Activated naive CD4-positive, alpha-beta T cell treated with anti-CD3 and anti-CD28 coated beads, Interleukin-2, amount 10 ng/mL, durations not matched to agents 7 days and 5 days (primary cell): ENCODE measurements at regions not wholly inside any gene's neighbourhood (a gene's known extent, or its start where the extent isn't known, plus 50 kb on each side); places are given as distances from the start of the nearest gene placed in this dataset.
"Not testable (repeated sequence)": the region's sequence is repeated elsewhere in the genome, so short reads cannot be mapped to it uniquely, and the experiment has no call there.

Experiments used
- CTCF ChIA-PET: fragments of 350-600 bp; sonication (Branson Sonifier 250); formaldehyde crosslinking; loops from one replicate; lab custom pipeline; 2021; ENCODE audit warnings: antibody characterized with exemption; lab: Charles Lee
- DNase-seq: peaks from one replicate; pipeline ENCODE4 v3.0.0-alpha.2; 2020
- H3K27ac Mint-ChIP-seq: one replicate; pipeline ENCODE4 v1.8.0; 2021; ENCODE audit warnings: mild to moderate bottlenecking, moderate library complexity, mixed read lengths
- H3K27me3 Mint-ChIP-seq: one replicate; pipeline ENCODE4 v1.8.0; 2021; ENCODE audit warnings: mild to moderate bottlenecking, mixed read lengths
- H3K36me3 Mint-ChIP-seq: one replicate; pipeline ENCODE4 v1.8.0; 2021; ENCODE audit warnings: mixed read lengths
- H3K4me1 Mint-ChIP-seq: one replicate; pipeline ENCODE4 v1.8.0; 2021; ENCODE audit warnings: mixed read lengths
- H3K4me3 Mint-ChIP-seq: one replicate; pipeline ENCODE4 v1.8.0; 2021; ENCODE audit warnings: mild to moderate bottlenecking, moderate library complexity, mixed read lengths
- H3K9me3 Mint-ChIP-seq: one replicate; pipeline ENCODE4 v1.8.0; 2021; ENCODE audit warnings: mixed read lengths

DNA sequence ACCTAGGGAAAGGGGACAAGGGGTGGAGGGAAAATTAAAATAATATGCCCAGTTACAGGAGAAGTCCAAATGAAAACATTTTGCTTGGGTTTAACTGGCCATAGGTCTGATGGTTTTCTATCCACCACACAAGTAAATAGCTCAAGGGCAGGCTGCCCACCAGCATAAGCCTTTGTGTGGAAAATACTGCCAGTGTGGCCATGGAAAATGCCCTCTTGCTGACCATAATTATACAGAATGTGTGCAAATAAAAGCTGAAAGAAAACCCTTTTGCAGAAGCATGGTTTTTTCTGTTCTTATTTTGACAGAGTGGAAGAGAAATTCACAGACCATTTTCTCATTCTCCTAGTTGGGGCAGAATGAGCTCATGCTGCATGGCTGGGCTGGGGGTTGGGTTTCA, 111.3 kb upstream of the SIX2 start:
- Mint-ChIP-seq H3K27ac (no peak overlapping the region), H3K9me3 (no peaks in the 10 kb centered on the region), H3K4me3 (no peak overlapping the region), H3K4me1 (no peaks in the 10 kb centered on the region), H3K36me3 (no peaks in the 10 kb centered on the region), H3K27me3 (no peaks in the 10 kb centered on the region)
- CTCF ChIA-PET, result no interaction called here
- no peak for DNase-seq

DNA sequence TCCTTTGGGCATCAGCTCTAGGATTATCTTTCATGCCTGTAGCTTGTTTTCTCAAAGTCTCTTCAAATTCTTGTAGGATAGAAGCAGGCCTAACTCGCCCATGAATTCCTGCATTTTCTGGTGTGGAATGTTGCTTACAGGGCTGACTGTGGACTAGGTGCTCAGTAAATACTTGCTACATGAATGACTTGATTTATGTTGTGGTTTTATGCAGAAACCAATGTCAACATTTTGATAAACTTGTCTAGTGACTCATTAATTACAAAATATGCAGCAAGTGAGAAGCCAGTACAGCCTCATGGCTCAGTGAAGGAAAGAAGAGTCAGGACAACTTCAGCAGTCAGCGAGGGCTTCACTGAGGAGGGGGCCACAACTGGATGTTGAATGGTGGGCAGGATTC, 110.6 kb upstream of the SIX2 start:
- no peaks in the 10 kb centered on the region for H3K27me3 Mint-ChIP-seq
- no peaks in the 10 kb centered on the region for H3K4me1 Mint-ChIP-seq

DNA sequence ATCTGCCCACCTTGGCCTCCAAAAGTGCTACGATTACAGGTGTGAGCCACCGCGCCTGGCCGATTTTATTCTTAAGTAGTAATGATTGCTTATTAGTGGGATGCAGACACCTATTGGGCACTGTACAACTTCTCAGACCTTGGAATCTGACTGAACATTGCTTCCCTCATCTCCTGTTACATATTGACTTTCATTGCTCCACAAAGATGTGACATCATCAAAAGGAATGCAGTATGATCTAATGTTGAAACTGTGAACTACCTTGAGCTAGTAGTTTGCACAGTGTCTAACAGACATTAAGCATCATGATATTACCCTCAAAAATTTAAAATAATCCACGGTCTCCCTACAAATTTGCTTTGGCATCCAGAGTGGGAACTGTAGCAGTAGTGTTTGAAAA, 109.8 kb upstream of the SIX2 start:
- no peaks in the 10 kb centered on the region for H3K9me3 Mint-ChIP-seq
- H3K27me3 Mint-ChIP-seq, result peaks cover 4% of the 10 kb centered on the region
- CTCF ChIA-PET, result no interaction called here
- H3K4me3 Mint-ChIP-seq, result no peak overlapping the region
- H3K4me1 Mint-ChIP-seq, result no peaks in the 10 kb centered on the region
- no peaks in the 10 kb centered on the region for H3K36me3 Mint-ChIP-seq
- no peak for DNase-seq
- no peak overlapping the region for H3K27ac Mint-ChIP-seq

More for the DNA sequence above, 110.6 kb upstream of the SIX2 start:
- no peaks in the 10 kb centered on the region for H3K36me3 Mint-ChIP-seq
- DNase-seq, result no peak
- no peaks in the 10 kb centered on the region for H3K9me3 Mint-ChIP-seq
- H3K4me3 Mint-ChIP-seq, result no peak overlapping the region
- H3K27ac Mint-ChIP-seq, result no peak overlapping the region
- CTCF ChIA-PET, result no interaction called here

DNA sequence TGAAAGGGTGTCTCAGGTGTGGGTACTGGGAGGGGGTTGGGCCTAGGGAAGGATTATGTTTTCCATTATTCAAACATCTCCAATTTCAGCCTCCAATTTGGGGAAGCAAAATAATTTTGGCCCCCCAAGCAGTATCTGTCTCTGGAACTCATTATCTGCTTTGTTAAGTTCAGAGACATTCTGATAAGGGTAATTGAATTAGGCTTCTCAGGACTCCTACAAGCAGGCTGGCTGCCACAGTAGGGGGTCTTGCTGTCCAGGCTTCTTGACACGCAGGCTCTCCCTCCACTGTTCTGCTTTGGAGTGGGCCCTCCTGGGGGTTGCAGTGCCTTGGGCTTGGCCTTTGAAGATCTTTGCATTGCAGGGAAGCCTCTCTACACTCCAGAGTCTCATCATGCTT, 108.1 kb upstream of the SIX2 start:
- Mint-ChIP-seq H3K4me1 (no peaks in the 10 kb centered on the region), H3K9me3 (no peaks in the 10 kb centered on the region), H3K27me3 (peaks cover 4% of the 10 kb centered on the region), H3K36me3 (no peaks in the 10 kb centered on the region), H3K27ac (no peak overlapping the region), H3K4me3 (no peak overlapping the region)
- CTCF ChIA-PET, result no interaction called here
- DNase-seq, result no peak

DNA sequence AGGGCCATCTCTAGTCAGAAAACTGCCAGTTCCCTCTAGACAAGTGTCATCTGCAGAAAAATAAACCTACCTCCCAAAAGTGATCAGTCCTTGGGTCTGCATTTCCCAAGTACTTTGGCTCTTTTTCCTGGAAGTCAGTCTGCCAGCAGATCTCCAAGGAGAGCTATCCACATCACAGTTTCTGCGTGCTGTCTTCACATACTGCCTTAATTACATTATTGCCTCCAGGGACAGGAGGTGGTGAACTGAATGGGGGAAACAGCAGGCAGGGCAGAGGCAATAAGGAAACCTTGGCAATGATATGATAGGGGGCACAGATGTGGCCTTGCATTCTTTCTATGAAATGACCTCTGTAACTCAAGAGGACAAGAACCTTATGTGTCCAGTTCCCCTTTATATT, 105.9 kb upstream of the SIX2 start:
- Mint-ChIP-seq H3K4me3 (no peak overlapping the region), H3K36me3 (no peaks in the 10 kb centered on the region), H3K4me1 (no peaks in the 10 kb centered on the region), H3K27ac (no peak overlapping the region), H3K27me3 (peaks cover 4% of the 10 kb centered on the region), H3K9me3 (no peaks in the 10 kb centered on the region)
- CTCF ChIA-PET, result no interaction called here
- no peak for DNase-seq

DNA sequence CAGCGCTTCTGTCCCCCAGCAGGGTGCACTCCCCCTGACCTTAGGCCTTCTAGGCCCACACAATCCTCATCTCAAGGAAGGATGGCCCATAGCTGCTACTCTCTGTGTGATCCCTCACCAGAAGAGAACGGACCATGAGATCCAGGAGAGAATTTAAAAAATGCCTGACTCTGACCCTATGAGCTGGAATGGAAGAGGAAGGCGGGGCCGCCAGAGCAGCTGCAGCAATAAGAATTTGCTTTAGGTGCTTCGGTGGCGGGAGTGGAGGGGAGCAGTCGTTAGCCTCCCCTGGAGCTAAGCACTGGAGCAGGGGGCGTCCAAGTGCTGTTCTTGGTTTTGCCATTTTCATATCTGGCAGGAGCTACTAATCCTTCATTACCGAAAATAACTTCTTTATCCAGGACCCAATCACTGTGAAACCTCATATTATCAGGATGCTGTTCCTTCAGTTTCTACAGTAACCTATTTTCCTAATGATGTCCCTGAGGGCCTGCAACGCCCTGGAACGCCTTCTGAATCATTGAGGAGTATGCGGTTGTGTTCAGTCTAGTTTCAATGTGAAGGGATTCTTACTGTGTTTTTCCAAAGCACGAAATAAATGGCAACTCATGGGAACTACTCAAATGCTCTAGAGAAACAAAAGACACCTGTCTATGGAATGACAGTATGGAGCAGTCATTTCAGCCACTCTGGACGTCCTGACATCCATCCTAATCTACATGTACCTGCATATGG, 105.1 kb upstream of the SIX2 start:
- Mint-ChIP-seq H3K36me3 (no peaks in the 10 kb centered on the region), H3K4me3 (no peak overlapping the region), H3K27ac (no peak overlapping the region), H3K4me1 (no peaks in the 10 kb centered on the region), H3K9me3 (no peaks in the 10 kb centered on the region), H3K27me3 (peaks cover 4% of the 10 kb centered on the region)
- CTCF ChIA-PET, result no interaction called here
- DNase-seq, result no peak

DNA sequence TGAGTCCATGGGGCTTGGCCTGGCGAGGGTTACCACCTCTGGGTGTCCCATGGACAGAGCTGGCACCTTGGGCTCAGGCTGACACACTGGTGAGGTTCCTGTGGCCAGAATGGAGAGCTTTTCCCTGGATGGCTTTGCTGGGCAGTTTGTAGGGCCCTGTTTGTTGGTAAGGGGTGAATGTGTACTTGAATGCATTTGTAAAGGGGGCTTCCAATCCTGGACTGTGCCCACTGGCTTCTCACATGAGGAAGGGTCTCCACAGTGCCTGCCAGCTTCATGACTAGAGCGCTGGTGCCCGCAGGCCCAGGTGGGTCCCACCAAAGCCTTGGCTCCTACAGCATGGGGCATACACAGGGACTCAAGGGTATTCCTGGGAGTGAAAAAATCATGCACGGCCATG, 103.5 kb upstream of the SIX2 start:
- Mint-ChIP-seq H3K27ac (no peak overlapping the region), H3K4me3 (no peak overlapping the region), H3K9me3 (no peaks in the 10 kb centered on the region), H3K27me3 (peaks cover 4% of the 10 kb centered on the region), H3K4me1 (no peaks in the 10 kb centered on the region), H3K36me3 (no peaks in the 10 kb centered on the region)
- no peak for DNase-seq
- CTCF ChIA-PET, result no interaction called here

DNA sequence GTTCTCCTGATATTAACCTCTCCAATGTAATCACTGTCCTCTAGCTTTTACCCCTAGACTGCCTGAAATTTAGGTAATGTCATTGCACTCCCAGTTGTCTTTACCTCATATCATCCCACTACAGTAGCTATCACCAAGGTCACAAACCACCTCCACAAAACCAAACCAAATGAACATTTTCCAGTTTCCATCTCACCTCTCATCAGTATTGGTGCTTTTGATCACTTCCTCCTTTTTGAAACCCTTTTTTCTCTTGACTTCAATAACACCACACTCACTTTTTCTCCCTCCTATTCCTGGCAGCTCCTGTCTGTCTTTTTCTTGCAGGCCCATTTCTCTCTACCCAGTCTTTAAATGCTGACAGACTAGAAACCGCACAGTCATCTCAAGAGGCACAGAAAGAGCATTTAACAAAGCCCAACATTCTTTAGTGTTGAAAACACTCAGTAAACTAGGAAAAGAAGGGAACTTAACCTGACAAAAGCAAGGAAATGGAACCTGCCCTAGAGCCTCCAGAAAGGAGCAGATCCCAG, 95.9 kb upstream of the SIX2 start:
- Mint-ChIP-seq H3K9me3 (no peaks in the 10 kb centered on the region), H3K27me3 (peaks cover 3% of the 10 kb centered on the region), H3K4me3 (no peak overlapping the region), H3K4me1 (no peaks in the 10 kb centered on the region), H3K36me3 (no peaks in the 10 kb centered on the region), H3K27ac (no peak overlapping the region)
- no peak for DNase-seq
- CTCF ChIA-PET, result no interaction called here

DNA sequence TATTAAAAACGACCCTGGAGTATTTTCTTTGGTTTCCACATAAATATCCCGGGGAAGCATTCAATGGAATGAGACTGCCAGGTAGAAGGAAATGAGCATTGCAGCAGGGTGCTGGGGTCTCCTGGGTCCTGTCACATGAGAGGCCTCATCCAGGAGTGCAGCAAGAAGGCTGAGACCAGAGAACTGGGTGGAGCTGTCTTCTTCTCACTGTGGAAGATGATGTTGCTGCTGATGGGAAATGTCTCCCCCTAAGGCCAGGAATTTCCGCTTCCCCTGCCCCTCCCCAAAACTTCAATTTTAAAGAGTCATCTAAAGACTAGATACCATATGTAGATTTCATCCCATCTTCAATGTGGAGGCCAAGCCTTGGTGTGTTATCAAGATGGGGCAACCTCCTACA, 95.2 kb upstream of the SIX2 start:
- no peak overlapping the region for H3K4me3 Mint-ChIP-seq

DNA sequence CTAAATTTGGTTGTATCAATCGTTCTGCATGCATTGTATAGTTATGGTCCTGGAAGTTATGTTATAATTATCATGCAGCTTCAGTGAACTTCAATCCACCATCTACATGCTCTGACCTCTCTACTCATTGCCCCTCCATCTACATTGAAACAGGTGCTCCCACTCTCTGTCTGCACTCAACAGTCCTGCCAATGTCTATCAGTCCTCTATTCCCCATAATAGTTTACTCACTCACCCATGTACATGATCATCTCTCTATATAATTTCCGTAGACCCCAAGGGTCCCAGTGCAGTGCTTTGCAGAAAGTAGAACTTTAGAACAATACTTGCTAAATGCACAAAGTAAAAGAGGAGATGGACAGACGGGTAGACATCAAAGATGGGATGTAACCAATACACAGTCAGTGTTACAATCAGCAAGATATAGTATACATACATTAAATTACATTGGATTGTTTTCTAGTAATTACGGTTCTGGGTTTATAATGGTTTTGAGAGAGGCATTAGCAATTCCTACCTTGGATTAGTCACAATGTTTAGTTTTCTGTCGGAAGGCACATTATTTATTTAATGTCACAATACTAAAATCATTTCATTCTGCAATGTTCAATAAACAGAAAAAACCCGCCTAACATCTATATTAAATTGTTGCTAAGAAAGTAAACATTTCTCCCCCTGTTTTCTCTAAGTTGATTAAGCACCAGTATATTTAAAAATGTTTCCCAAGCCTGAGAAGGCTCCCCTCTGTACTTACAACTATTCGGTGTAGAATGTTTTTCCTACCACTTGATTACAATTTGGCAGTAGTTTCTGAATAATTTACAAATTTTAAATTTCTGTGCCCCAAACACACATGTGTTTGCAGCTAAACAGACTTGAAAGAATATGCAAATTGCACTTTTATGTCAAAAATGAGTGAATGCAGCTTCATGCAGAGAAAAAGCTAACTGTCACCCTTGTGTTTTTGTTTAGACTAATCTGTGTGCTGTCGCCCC, 94.4 kb upstream of the SIX2 start:
- Mint-ChIP-seq H3K4me3 (no peak overlapping the region), H3K36me3 (no peaks in the 10 kb centered on the region), H3K4me1 (no peaks in the 10 kb centered on the region), H3K27ac (no peak overlapping the region), H3K9me3 (no peaks in the 10 kb centered on the region), H3K27me3 (peaks cover 3% of the 10 kb centered on the region)
- DNase-seq, result no peak
- CTCF ChIA-PET, result no interaction called here

More for the DNA sequence above, 95.2 kb upstream of the SIX2 start:
- Mint-ChIP-seq H3K4me1 (no peaks in the 10 kb centered on the region), H3K27ac (no peak overlapping the region), H3K36me3 (no peaks in the 10 kb centered on the region), H3K9me3 (no peaks in the 10 kb centered on the region), H3K27me3 (peaks cover 3% of the 10 kb centered on the region)
- CTCF ChIA-PET, result no interaction called here
- DNase-seq, result no peak

DNA sequence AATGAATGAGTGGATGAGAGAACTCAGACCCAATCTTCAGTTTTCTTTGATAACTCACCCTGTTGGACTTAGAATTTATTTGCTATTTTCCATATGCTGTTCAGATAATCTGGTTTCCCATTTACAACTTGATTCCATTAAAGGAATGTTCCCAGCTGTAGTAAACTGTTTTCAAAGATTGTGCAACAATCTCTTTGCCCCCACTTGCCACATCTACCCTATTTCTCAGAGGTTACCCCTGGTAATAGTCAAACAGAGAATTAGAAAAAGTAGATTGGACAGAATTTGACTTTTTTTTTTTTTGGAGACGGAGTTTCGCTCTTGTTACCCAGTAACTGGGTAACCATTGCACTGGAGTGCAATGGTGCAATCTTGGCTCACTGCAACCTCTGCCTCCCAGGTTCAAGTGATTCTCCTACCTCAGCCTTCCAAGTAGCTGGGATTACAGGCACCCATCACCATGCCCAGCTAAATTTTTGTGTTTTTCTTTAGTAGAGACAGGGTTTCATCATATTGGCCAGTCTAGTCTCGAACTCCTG, 93.4 kb upstream of the SIX2 start:
- CTCF ChIA-PET, result no interaction called here

DNA sequence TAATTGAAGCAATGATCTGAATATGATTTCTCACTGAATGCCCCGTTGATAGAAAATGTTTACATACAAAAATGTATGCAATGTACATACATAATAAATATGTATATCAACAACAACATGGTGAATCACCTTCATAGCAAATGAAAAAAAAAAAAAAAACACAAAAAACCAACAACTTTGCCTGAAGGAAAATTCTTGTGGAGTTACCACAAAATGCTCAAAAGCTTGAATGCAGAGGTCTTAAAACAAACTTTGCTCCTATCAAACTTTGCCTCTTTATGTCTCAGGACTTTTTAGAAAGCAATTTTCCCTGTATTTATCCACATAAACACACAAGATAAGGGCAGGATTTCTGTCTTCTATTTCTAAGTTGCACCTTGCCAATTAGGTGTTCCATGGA, 92.9 kb upstream of the SIX2 start:
- Mint-ChIP-seq H3K27me3 (peaks cover 3% of the 10 kb centered on the region), H3K9me3 (no peaks in the 10 kb centered on the region), H3K4me1 (no peaks in the 10 kb centered on the region), H3K36me3 (no peaks in the 10 kb centered on the region), H3K4me3 (no peak overlapping the region), H3K27ac (no peak overlapping the region)
- DNase-seq, result no peak
- CTCF ChIA-PET, result no interaction called here

More for the DNA sequence above, 93.4 kb upstream of the SIX2 start:
- no peak overlapping the region for H3K27ac Mint-ChIP-seq
- no peaks in the 10 kb centered on the region for H3K36me3 Mint-ChIP-seq
- DNase-seq, result no peak
- H3K4me1 Mint-ChIP-seq, result no peaks in the 10 kb centered on the region
- H3K4me3 Mint-ChIP-seq, result no peak overlapping the region
- H3K27me3 Mint-ChIP-seq, result peaks cover 3% of the 10 kb centered on the region
- no peaks in the 10 kb centered on the region for H3K9me3 Mint-ChIP-seq

DNA sequence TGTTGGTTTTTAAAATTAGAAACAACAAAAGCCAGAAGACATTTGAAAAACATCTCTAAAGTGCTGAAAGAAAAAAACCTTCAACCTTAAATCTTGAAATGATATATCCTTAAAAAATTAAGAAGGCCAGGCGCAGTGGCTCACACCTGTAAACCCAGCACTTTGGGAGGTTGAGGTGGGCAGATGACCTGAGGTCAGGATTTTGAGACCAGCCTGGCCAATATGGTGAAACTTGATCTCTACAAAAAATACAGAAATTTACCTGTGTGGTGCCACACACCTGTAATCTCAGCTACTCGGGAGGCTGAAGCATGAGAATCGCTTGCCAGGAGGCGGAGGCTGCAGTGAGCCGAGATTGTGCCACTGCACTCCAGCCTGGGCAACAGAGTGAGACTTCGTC, 87.7 kb upstream of the SIX2 start:
- Mint-ChIP-seq H3K4me1 (no peaks in the 10 kb centered on the region), H3K36me3 (no peaks in the 10 kb centered on the region), H3K27ac (no peak overlapping the region), H3K4me3 (no peak overlapping the region), H3K9me3 (no peaks in the 10 kb centered on the region), H3K27me3 (peaks cover 21% of the 10 kb centered on the region)
- DNase-seq, result no peak
- CTCF ChIA-PET, result no interaction called here

DNA sequence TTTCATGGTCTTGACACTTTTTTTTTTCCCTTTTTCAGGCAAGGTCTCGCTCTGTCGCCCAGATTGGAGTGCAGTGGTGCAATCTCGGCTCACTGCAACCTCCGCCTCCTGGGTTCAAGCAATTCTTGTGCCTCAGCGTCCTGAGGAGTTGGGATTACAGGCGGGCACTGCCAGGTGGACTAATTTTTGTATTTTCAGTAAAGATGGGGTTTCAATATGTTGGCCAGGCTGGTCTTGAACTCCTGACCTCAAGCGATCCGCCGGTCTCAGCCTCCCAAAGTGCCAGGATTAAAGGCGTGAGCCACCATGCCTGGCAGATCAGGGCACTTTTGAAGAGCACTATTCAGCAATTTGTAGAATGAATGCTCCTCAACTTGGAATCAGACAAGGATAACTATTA, 86.8 kb upstream of the SIX2 start:
- H3K4me3 Mint-ChIP-seq, result not testable (repeated sequence)

More for the DNA sequence above, 86.8 kb upstream of the SIX2 start:
- H3K27me3 Mint-ChIP-seq, result peaks cover 21% of the 10 kb centered on the region
- CTCF ChIA-PET, H3K9me3 Mint-ChIP-seq, H3K27ac Mint-ChIP-seq, H3K4me1 Mint-ChIP-seq, H3K36me3 Mint-ChIP-seq, DNase-seq: not testable (repeated sequence)
